ENCODE measurements at regions not wholly inside any gene's neighbourhood (a gene's known extent, or its start where the extent isn't known, plus 50 kb on each side); places are given as distances from the start of the nearest gene placed in this dataset.

GRCh38 chr2:58557176-58557575 lies 316.1 kb upstream of the FANCL start:
- DNase-seq, result no peak

DNA sequence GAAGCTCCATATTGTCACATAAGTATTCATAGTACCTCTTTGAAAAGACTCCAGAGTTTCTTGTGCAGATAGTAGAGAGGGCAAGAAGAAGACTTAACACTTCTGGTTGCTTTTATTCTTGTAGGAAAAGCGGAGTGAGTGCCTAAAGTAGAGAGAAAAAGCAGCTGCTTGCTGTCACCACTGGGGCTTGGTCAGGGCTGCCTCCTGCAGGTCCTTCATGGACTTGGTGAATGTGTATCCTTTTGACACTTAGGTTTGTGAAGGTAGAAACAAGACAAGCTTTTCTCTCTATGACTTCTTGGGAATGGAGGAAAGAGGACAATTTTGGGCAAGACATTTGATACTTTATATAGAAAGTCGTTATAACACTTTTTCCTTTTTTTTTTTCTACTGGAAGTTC lies 312.8 kb upstream of the FANCL start:
- DNase-seq, result no peak

DNA sequence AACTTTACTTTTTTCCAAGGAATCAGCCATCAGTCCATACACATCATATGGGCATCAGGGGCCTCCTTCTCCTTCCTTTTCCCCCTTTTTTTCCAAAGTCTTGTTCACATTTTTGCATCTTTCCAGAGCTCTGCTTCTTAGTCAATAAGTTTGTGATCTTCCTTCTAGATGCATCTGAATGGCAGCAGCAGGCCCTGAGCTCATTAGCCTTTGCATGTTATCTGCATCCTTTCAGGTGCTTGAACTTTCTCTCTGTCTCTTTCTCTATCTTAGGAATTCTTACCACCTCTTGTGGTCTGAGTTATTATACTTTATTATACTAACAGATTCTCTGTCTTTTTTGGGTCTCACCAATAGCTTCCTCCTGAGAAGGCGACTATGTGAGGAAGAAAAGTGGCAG lies 312.4 kb upstream of the FANCL start:
- no peak for DNase-seq

- DNase-seq, result no peak
Observed at GRCh38 chr2:58545300-58546280, 304.5 kb upstream of the FANCL start.

DNA sequence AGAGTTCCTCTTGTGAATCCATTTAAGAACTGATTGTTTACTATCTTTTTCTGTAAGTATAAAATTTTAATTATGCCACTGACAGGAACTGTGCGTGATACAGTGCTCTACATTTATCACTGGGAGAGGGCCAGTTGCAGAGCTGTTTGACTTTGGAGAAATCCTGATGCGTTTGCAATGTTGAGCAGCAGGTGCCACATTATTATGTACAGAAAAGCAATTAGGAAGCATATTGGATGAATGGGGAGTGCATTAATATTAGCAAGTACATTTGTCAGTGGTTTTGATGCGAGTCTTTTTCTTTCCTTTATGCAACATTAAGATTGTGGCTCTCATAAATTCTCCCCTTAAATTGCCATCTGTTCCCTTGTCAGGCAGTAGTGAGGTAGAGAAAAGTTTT lies 302.3 kb upstream of the FANCL start:
- peak; percentile 20 for DNase-seq

GRCh38 chr2:58541511-58541910 lies 300.4 kb upstream of the FANCL start:
- no peak for DNase-seq

DNA sequence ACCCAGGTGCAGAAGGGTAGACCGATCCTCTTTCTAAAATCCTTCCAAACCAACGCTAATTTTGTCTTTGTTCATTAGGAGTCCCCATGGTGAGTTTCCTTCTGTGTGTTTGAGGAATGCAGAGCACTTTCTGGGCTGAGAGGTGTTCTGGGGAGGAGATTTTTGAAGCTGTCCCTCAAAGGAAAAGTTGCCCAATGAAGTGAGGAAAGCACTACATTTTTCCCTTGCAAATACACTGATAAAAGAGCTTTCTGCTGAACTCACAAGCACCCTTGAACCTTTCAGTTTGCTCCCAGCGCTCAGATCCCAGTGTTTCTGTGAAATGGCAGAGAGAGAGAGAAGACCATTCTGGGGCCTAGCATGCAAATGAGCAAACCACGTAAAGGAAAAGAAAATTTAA lies 299.6 kb upstream of the FANCL start:
- no peak for DNase-seq

DNA sequence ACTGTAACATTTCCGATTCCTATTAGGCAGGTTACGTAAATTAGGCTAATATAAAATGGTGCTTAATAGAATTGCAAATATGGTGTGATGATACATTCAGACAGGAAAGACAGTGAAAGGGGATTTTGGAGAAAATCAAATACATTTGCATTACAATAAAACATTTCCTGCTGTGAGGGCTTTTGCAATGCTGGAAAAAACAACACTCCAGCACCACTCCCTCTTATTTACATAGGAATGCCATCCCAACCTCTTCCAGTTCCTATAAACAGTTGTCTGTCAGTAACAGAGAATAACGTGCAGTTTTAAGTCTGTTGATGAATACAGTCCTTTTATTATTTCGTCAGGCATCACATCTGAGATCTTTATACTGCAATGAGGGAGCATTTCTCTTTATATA lies 298.8 kb upstream of the FANCL start:
- DNase-seq, result peak; percentile 75

- DNase-seq, result no peak
Observed at GRCh38 chr2:58535990-58536389, 294.9 kb upstream of the FANCL start.

DNA sequence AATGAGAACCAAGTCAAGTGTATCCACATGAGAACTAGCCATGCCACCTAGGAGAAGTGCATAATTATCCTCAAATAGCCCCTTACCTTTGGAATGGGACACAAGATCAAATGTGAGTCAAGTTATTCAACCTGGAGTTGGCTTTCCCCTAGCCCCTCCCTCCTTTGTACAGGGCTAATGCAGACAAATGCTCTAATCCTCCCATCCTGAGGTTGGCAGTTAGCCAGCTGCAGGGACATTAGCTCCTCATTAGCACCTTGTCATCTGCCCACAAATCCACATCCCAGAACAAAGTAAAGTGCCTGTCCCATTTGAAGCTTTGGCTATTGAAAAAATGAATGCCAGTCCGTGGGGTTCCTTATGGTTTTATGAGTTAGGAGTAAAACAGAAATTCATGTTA lies 294.1 kb upstream of the FANCL start:
- no peak for DNase-seq

GRCh38 chr2:58533376-58533775 lies 292.3 kb upstream of the FANCL start:
- no peak for DNase-seq

DNA sequence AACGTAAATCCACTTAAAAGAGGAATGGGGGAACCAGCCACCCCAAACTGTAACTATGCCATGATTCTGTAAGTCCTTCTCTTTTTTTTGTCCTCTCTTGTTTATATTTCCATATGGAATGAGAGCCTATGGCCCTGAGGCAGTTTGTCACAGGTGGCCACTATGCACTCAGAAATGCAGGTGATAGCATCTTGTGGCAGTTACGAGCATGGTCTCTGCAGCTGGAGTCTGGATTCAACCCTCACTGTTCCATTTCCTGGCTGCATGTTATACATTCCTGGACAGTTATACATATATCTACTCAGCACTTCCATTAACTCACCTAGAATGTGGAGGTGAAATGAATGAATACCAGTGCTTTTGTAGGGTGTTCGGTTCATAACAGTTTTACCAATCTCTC lies 291.5 kb upstream of the FANCL start:
- DNase-seq, result no peak

DNA sequence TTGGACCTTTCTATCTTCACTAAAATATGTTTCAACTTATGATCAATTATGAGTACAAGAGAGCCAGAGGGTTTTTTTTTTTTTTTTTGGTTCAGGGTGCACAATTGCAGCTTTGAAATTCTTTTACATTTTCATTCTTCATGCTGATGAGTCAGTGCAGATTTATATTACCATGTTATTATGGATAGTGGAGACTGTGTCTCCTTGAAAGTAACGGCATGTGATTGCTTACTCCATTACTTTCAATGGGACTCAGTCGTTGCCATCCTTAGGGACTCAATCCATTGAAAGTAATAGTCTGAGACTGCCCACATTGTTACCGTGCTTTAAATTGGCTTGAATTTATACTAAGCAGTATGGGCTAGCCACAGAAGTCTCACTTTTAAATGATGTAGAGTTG lies 286.5 kb upstream of the FANCL start:
- DNase-seq, result no peak

DNA sequence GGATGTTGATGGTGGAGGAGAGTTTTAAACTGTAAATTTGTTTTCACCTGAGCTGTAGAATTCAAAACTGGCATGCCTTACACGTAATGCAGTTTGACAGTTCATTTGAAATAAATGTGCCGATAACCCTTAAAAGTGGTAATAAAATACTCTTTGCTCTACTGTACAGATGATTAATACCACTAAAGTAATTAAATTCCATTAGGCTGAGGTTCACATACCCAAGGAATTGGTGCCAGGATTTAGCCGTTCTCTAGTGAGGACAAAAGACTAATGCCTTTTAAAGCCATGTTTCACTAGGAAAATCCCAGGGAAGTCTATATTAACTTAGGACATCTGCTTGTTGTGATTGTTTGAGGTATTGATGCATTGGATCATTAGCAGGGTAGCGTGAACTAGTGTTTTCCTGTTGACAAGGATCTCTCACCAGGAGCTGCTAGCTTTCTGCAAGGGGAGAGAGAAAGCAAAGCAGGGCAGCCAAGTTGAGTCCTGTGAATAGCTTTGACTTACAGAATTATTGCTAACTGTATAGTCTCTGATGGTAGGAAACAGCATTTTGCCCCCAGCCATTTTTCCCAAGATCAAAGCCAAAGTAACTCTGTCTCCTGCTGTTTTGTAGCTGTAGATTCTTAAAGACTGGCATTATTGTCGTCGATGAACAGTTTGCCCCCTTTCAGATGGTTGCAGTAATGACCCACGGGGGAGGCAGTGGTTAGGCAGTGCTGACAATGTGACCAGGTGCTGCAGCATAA lies 280.9 kb upstream of the FANCL start:
- no peak for DNase-seq

DNA sequence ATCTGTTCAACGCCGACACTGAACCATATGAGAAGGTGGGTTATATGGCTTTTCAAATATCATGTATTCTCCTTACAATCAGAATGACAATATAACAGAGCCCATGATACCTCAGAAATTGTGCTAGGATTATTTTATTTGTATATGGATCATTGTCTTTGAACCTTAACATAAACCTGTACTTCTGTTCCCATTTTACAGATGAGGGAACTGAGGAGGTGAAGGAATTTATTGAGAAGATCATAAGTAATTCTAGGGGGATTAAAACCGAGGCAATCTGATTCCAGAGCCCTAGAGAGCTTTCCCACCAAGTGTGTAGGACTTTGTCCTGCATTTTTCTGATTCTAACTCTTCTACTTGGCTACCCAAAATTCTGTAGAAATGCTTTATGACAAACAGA lies 279.8 kb upstream of the FANCL start:
- no peak for DNase-seq

- no peak for DNase-seq
Observed at GRCh38 chr2:58517881-58518280, 276.8 kb upstream of the FANCL start.

DNA sequence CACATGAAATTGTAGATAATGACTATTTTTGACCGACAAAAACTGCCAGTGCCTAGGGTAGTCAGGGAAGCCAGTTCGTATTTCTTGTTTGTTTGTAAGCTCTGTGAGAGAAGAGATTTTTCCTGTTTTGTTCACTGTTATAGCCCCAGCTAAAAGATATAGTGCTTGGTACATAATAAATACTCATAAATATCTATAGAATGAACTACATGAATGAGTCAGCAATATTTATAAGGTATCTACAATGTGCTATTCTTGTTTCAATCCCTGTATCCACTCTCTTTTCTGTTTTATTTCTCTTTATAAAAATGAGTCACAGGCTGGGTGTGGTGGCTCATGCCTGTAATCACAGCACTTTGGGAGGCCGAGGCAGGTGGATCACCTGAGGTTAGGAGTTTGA lies 275.6 kb upstream of the FANCL start:
- no peak for DNase-seq

DNA sequence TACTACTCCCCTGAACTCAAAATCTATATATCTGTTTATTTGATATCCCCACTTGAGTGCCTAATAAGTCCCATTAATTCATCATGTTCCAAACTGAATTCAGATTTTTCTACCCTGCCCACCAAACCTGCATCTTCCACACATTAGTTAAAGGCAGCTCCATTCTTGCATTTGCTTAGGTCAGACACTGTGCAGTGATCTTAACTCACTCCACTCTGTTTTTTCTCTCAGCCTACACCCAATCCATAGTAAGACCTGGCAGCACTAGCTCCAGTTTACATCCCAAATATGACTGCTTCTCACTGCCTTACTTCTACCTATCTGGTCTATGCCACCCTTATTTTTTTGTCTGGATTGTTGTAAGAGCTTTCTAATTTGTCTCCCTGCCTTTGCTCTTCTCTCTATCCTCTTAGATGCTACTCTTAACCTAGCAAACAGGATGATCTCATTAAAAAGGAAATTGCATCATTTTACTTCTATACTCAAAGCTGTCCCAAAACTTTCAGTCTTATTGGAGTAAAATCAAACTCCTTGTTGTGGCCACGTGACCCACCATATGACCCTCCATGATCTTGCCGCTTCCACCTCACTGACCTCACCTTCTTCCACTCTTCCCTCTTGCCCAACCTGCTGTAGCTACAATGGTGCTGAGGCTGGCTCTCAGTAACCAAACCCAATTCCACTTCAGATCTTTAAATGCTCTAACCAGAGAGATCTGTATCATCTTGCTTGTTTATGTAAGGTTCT lies 274.9 kb upstream of the FANCL start:
- no peak for DNase-seq

DNA sequence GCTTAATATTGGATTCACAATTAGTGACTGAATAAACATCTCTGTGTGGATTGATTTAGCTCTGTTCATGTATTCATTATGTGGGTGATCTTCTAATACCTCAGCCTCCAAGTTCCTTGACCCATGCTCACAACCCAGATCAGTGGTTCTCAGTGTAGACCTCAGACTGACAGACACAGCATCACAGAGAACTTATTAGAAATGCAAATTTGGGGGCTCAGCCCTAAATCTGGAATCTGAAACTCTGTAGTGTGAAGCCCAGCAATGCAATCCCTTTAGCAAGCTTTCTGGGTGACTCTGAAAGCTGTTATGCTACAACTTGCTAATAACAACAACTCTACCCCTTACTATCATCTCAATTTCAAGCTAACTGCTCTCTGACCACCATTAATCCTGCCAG lies 273.1 kb upstream of the FANCL start:
- DNase-seq, result no peak

- no peak for DNase-seq
Observed at GRCh38 chr2:58512878-58513277, 271.8 kb upstream of the FANCL start.

GRCh38 chr2:58508006-58508405 lies 266.9 kb upstream of the FANCL start:
- no peak for DNase-seq

GRCh38 chr2:58503918-58504317 lies 262.8 kb upstream of the FANCL start:
- DNase-seq, result no peak

GRCh38 chr2:58502931-58503330 lies 261.8 kb upstream of the FANCL start:
- peak; percentile 24 for DNase-seq

Data from DMS153 (cell line).